ENCODE measurements at regions not wholly inside any gene's neighbourhood (a gene's known extent, or its start where the extent isn't known, plus 50 kb on each side); places are given as distances from the start of the nearest gene placed in this dataset.

GRCh38 chr4:104117776-104118175, 376.9 kb downstream of the CXXC4 start:
- Mint-ChIP-seq H3K27ac (no peak overlapping the region), H3K9me3 (no peaks in the 10 kb centered on the region), H3K27me3 (no peaks in the 10 kb centered on the region), H3K36me3 (no peaks in the 10 kb centered on the region), H3K4me3 (no peak overlapping the region), H3K4me1 (ENCODE audit: unreplicated experiment) (no peaks in the 10 kb centered on the region)
- no peak for TF ChIP-seq CTCF (conservative IDR thresholded peaks at IDR 0.05)
- no peak for DNase-seq (ENCODE audit: extremely low spot score, unreplicated experiment)

DNA sequence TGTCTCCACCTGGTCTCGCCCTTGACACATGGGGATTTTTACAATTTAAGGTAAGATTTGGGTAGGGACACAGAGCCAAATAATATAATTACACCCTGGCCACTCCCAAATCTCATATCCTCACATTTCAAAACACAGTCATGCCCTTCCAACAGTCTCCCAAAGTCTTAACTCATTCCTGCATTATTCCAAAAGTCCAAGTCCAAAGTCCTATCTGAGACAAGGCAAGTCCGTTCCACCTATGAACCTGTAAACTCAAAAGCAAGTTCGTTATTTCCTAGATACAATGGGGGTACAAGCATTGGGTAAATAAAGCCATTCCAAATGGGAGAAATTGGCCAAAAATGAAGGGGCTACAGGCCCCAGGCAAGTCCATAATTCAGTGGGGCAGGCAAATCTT, 380.8 kb downstream of the CXXC4 start:
- no peak for DNase-seq (ENCODE audit: extremely low spot score, unreplicated experiment)
- no peaks in the 10 kb centered on the region for H3K9me3 Mint-ChIP-seq
- no peak for TF ChIP-seq CTCF (conservative IDR thresholded peaks at IDR 0.05)
- no peaks in the 10 kb centered on the region for H3K36me3 Mint-ChIP-seq
- H3K4me1 Mint-ChIP-seq (ENCODE audit: unreplicated experiment), result no peaks in the 10 kb centered on the region
- no peak overlapping the region for H3K4me3 Mint-ChIP-seq
- H3K27me3 Mint-ChIP-seq, result no peaks in the 10 kb centered on the region
- H3K27ac Mint-ChIP-seq, result no peak overlapping the region

DNA sequence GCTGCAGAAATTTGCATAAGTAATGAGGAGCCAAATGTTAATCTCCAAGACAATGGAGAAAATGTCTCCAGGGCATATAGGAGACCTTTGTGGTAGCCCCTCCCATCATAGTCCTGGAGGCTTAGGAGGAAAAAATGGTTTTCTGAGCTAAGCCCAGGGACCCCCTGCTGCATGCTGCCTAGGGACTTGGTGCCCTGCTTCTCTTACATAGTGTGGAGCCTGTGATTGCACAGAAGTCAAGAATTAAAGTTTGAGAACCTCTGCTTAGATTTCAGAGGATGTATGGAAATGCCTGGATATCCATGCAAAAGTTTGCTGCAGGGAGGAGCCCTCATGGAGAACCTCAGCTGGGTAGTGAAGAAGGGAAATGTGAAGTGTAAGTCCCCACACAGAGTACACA, 379.4 kb upstream of the TACR3 start:
- H3K4me3 Mint-ChIP-seq, result no peak overlapping the region
- H3K27ac Mint-ChIP-seq, result no peak overlapping the region
- no peaks in the 10 kb centered on the region for H3K27me3 Mint-ChIP-seq
- no peaks in the 10 kb centered on the region for H3K36me3 Mint-ChIP-seq
- no peaks in the 10 kb centered on the region for H3K4me1 Mint-ChIP-seq (ENCODE audit: unreplicated experiment)
- DNase-seq (ENCODE audit: extremely low spot score, unreplicated experiment), result no peak
- H3K9me3 Mint-ChIP-seq, result peaks cover 11% of the 10 kb centered on the region
- TF ChIP-seq CTCF (conservative IDR thresholded peaks at IDR 0.05), result no peak

DNA sequence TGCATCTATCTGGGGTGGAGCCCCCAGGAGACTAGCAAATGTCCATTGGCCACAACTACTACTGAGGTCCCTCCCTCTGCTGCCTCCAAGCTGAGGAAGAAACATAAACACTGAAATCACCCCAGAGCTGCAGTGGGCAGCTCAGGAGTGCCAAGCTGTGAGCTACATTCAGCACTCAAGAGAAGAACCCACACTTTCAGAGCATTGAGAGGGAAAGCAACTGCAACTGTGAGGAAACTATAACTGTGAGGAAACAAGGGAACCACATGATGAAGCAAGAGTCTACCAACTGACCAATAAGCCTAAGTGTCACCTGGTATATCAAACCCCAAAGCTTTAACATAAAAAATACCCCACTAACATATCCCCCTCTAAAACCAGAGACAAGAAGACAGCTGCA, 373.5 kb upstream of the TACR3 start:
- no peaks in the 10 kb centered on the region for H3K36me3 Mint-ChIP-seq
- DNase-seq (ENCODE audit: extremely low spot score, unreplicated experiment), result no peak
- no peaks in the 10 kb centered on the region for H3K4me1 Mint-ChIP-seq (ENCODE audit: unreplicated experiment)
- H3K27ac Mint-ChIP-seq, result no peak overlapping the region
- H3K4me3 Mint-ChIP-seq, result no peak overlapping the region
- H3K9me3 Mint-ChIP-seq, result peaks cover 4% of the 10 kb centered on the region
- TF ChIP-seq CTCF (conservative IDR thresholded peaks at IDR 0.05), result no peak
- no peaks in the 10 kb centered on the region for H3K27me3 Mint-ChIP-seq

DNA sequence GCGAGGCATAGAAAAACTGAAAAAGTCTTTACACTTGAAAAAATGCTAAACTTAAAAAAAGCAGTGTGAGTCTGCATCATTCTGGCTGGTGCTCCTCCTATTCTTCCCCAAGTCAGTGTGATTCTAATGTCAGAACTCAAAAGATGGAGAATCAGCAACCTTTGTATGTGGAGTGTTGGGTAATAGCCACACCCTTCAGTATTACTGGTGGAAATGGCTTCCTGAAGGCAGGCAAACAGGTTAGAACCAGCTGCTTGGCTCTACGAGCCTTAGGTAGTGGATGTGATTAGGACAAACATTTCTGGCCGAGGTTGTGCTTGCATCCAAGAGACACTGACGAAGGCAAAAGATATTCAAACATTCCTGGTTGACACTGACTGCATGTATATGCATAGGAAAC, 353.4 kb upstream of the TACR3 start:
- Mint-ChIP-seq H3K4me1 (ENCODE audit: unreplicated experiment) (no peaks in the 10 kb centered on the region), H3K36me3 (no peaks in the 10 kb centered on the region), H3K4me3 (no peak overlapping the region), H3K27me3 (no peaks in the 10 kb centered on the region), H3K9me3 (no peaks in the 10 kb centered on the region), H3K27ac (no peak overlapping the region)
- TF ChIP-seq CTCF (conservative IDR thresholded peaks at IDR 0.05), result no peak
- DNase-seq (ENCODE audit: extremely low spot score, unreplicated experiment), result no peak

DNA sequence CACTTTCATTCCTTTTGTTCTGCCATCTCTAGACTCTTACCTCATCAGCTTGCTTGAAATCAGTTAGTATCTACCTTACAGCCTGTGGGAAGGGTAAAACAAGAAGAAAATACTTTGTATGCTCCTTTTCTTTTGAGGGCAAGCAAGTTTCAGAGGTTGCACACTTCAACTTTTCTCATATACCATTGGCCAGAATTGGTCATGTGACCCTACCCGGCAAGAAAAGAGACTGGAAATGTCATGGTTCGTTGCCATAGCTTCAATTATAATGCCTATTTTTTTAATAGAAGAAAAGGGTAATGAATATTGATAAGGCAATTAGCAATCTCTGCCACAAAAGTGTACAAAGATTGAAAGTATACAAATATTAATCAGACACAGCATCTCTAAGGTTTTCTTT, 346.7 kb upstream of the TACR3 start:
- Mint-ChIP-seq H3K9me3 (no peaks in the 10 kb centered on the region), H3K27ac (no peak overlapping the region), H3K36me3 (no peaks in the 10 kb centered on the region), H3K4me3 (no peak overlapping the region), H3K27me3 (no peaks in the 10 kb centered on the region), H3K4me1 (ENCODE audit: unreplicated experiment) (no peaks in the 10 kb centered on the region)
- no peak for DNase-seq (ENCODE audit: extremely low spot score, unreplicated experiment)
- no peak for TF ChIP-seq CTCF (conservative IDR thresholded peaks at IDR 0.05)
